Mammary epithelial cell (primary cell): ENCODE measurements at regions not wholly inside any gene's neighbourhood (a gene's known extent, or its start where the extent isn't known, plus 50 kb on each side); places are given as distances from the start of the nearest gene placed in this dataset.
"Not testable (repeated sequence)": the region's sequence is repeated elsewhere in the genome, so short reads cannot be mapped to it uniquely, and the experiment has no call there.

ENCODE experiments used
- CTCF ChIP-seq, 2 donors: IDR thresholded peaks in 1 of 2; conservative IDR thresholded peaks in 1 of 2; 2 replicates each; pipeline ENCODE4 v1.5.1; 2011 to 2012; ENCODE audit warnings: inconsistent platforms in 2 of 2, low read length in 2 of 2, mild to moderate bottlenecking in 2 of 2, control low read depth in 1 of 2, low read depth in 1 of 2; ENCODE audit not compliant: insufficient read depth in 1 of 2; ENCODE audit errors: extremely low read depth in 1 of 2
- EZH2 ChIP-seq: IDR thresholded peaks from 2 replicates; pipeline ENCODE4 v1.6.1; 2012; ENCODE audit warnings: low read length, inconsistent platforms, borderline replicate concordance

DNA sequence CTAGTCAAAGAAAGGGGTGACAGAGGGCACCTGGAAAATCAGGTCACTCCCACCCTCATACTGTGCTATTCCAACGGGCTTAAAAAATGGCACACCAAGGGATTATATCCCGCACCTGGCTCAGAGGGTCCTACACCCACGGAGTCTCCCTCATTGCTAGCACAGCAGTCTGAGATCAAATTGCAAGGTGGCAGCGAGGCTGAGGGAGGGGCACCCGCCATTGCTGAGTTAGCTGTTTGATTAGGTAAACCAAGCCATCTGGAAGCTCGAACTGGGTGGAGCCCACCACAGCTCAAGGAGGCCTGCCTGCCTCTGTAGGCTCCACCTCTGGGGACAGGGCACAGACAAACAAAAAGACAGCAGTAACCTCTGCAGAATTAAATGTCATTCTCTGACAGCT is 907.1 kb downstream of the SORCS1 start:
- not testable (repeated sequence) for TF ChIP-seq CTCF (conservative IDR thresholded peaks at IDR 0.05 in 1 of 2, IDR thresholded peaks at IDR 0.05 in 1 of 2; ENCODE audit: extremely low read depth in 1 of 2, insufficient read depth in 1 of 2, low read depth in 1 of 2, low read length in 2 of 2); EZH2
